Liver (tissue), 8 donors: ENCODE measurements at regions not wholly inside any gene's neighbourhood (a gene's known extent, or its start where the extent isn't known, plus 50 kb on each side); places are given as distances from the start of the nearest gene placed in this dataset.

Source experiments
- DNase-seq: peaks from one replicate; pipeline ENCODE4 v3.0.0-alpha.2; 2017; ENCODE audit warnings: low spot score
- H3K27ac ChIP-seq, 2 donors: one replicate each; pipeline ENCODE4 v1.7.0; 2013; ENCODE audit warnings: inconsistent platforms in 2 of 2, low read length in 2 of 2, control low read depth in 1 of 2, low read depth in 1 of 2, mild to moderate bottlenecking in 1 of 2
- H3K27me3 ChIP-seq, 4 donors: one replicate each; pipeline versions ENCODE4 v1.6.1 to v1.7.0; 2013; ENCODE audit warnings: low read length in 3 of 4, inconsistent platforms in 1 of 4, mild to moderate bottlenecking in 1 of 4, moderate library complexity in 1 of 4; ENCODE audit not compliant: control insufficient read depth in 4 of 4, insufficient read depth in 4 of 4
- H3K36me3 ChIP-seq, 4 donors: one replicate each; pipeline versions ENCODE4 v1.6.1 to v1.7.0; 2013; ENCODE audit warnings: low read length in 3 of 4, mild to moderate bottlenecking in 3 of 4, low read depth in 1 of 4, moderate library complexity in 1 of 4; ENCODE audit not compliant: control insufficient read depth in 4 of 4, insufficient read depth in 3 of 4
- H3K4me1 ChIP-seq, 4 donors: one replicate each; pipeline versions ENCODE4 v1.6.1 to v1.7.0; 2013; ENCODE audit warnings: low read length in 3 of 4, mild to moderate bottlenecking in 3 of 4, moderate library complexity in 1 of 4; ENCODE audit not compliant: control insufficient read depth in 4 of 4, insufficient read depth in 4 of 4
- H3K4me3 ChIP-seq, 3 donors: one replicate each; pipeline versions ENCODE4 v1.6.1 to v1.7.0; 2013; ENCODE audit warnings: low read length in 3 of 3, control low read depth in 1 of 3, low read depth in 1 of 3, mild to moderate bottlenecking in 1 of 3
- H3K9ac ChIP-seq, 2 donors: one replicate each; pipeline ENCODE4 v1.7.0; 2013; ENCODE audit warnings: low read length in 2 of 2, mild to moderate bottlenecking in 2 of 2, moderate library complexity in 2 of 2, control low read depth in 1 of 2, low read depth in 1 of 2
- H3K9me3 ChIP-seq, 4 donors: one replicate each; pipeline versions ENCODE4 v1.6.1 to v1.7.0; 2013; ENCODE audit warnings: low read length in 3 of 4; ENCODE audit not compliant: control insufficient read depth in 4 of 4
- ATF3 ChIP-seq: IDR thresholded peaks from 2 replicates; pipeline ENCODE4 v1.6.1; 2016; ENCODE audit warnings: antibody characterized with exemption
- CTCF ChIP-seq: fragments of 150-350 bp; IDR thresholded peaks from 2 replicates; pipeline ENCODE4 v1.5.1; 2017; ENCODE audit warnings: improper control_type of control experiment, low read depth, low read length; ENCODE audit not compliant: missing input control
- EGR1 ChIP-seq, 2 donors: IDR thresholded peaks; 2 replicates each; pipeline ENCODE4 v1.6.1; 2016 to 2018; ENCODE audit warnings: antibody characterized with exemption in 2 of 2, low read depth in 2 of 2
- FOXA1 ChIP-seq: IDR thresholded peaks from 2 replicates; pipeline ENCODE4 v1.6.1; 2016; ENCODE audit warnings: antibody characterized with exemption
- FOXA2 ChIP-seq: IDR thresholded peaks from 2 replicates; pipeline ENCODE4 v1.6.1; 2016; ENCODE audit warnings: antibody characterized with exemption
- GABPA ChIP-seq, 2 donors: IDR thresholded peaks in 1 of 2; conservative IDR thresholded peaks in 1 of 2; 2 replicates each; pipeline ENCODE4 v1.6.1; 2016; ENCODE audit warnings: antibody characterized with exemption in 2 of 2, mild to moderate bottlenecking in 1 of 2, moderate library complexity in 1 of 2
- HNF4A ChIP-seq, 2 donors: conservative IDR thresholded peaks; 2 replicates each; pipeline ENCODE4 v1.6.1; 2016; ENCODE audit warnings: antibody characterized with exemption in 2 of 2, mild to moderate bottlenecking in 2 of 2
- HNF4G ChIP-seq: IDR thresholded peaks from 2 replicates; pipeline ENCODE4 v1.6.1; 2016; ENCODE audit warnings: antibody characterized with exemption
- JUND ChIP-seq, 2 donors: IDR thresholded peaks; 2 replicates each; pipeline ENCODE4 v1.6.1; 2016; ENCODE audit warnings: antibody characterized with exemption in 2 of 2
- MAX ChIP-seq: IDR thresholded peaks from 2 replicates; pipeline ENCODE4 v1.6.1; 2016; ENCODE audit warnings: antibody characterized with exemption
- NR2F2 ChIP-seq: IDR thresholded peaks from 2 replicates; pipeline ENCODE4 v1.6.1; 2016; ENCODE audit warnings: antibody characterized with exemption
- RAD21 ChIP-seq, 2 donors: IDR thresholded peaks; 2 replicates each; pipeline ENCODE4 v1.6.1; 2016; ENCODE audit warnings: antibody characterized with exemption in 2 of 2, mild to moderate bottlenecking in 2 of 2
- REST ChIP-seq: IDR thresholded peaks from 2 replicates; pipeline ENCODE4 v1.6.1; 2016; ENCODE audit warnings: antibody characterized with exemption, mild to moderate bottlenecking
- RXRA ChIP-seq, 2 donors: IDR thresholded peaks; 2 replicates each; pipeline ENCODE4 v1.6.1; 2017 to 2018; ENCODE audit warnings: antibody characterized with exemption in 2 of 2, mild to moderate bottlenecking in 1 of 2
- SP1 ChIP-seq: IDR thresholded peaks from 2 replicates; pipeline ENCODE4 v1.6.1; 2018; ENCODE audit warnings: antibody characterized with exemption, mild to moderate bottlenecking
- TAF1 ChIP-seq: conservative IDR thresholded peaks from 2 replicates; pipeline ENCODE4 v1.6.1; 2016; ENCODE audit warnings: antibody characterized with exemption, mild to moderate bottlenecking
- YY1 ChIP-seq: IDR thresholded peaks from 2 replicates; pipeline ENCODE4 v1.6.1; 2016; ENCODE audit warnings: antibody characterized with exemption, mild to moderate bottlenecking
- ZBTB33 ChIP-seq: IDR thresholded peaks from 2 replicates; pipeline ENCODE4 v1.6.1; 2016; ENCODE audit warnings: antibody characterized with exemption
- WGBS: extraction: QIAGEN DNeasy Blood & Tissue Kit; methylation state at CpG from one replicate; pipeline ENCODE4 v1.1.7; 2013; 5-methylcytosine and 5-hydroxymethylcytosine counted together
- donor health status: healthy.
- donor health status: healthy.
- donor health status: healthy.
- donor health status: healthy.
- donor health status: healthy.

- 92% methylated on average over 1 of the region's 1 CpG for WGBS
- TF ChIP-seq EGR1 (IDR thresholded peaks at IDR 0.05; ENCODE audit: low read depth in 2 of 2): no peak
- TF ChIP-seq HNF4A (conservative IDR thresholded peaks at IDR 0.05): no peak
- TF ChIP-seq ZBTB33: no peak
- no peak for TF ChIP-seq FOXA2
- no peak for TF ChIP-seq MAX
These were observed 293.0 kb upstream of the NPSR1 start for GRCh38 chr7:34365011-34365410.

GRCh38 chr7:34365611-34366010, 292.4 kb upstream of the NPSR1 start:
- TF ChIP-seq HNF4G (no peak), RAD21 (IDR thresholded peaks at IDR 0.05) (no peak), FOXA1 (no peak), FOXA2 (no peak), MAX (no peak), EGR1 (IDR thresholded peaks at IDR 0.05; ENCODE audit: low read depth in 2 of 2) (no peak), YY1 (no peak), TAF1 (no peak), RXRA (IDR thresholded peaks at IDR 0.05) (no peak), NR2F2 (no peak), HNF4A (conservative IDR thresholded peaks at IDR 0.05) (no peak)
- WGBS: 97% methylated on average over 5 of the region's 5 CpGs
- H3K4me3 ChIP-seq: no peak overlapping the region
- no peak for DNase-seq
- H3K9me3 ChIP-seq: peaks cover 0 to 2% (median 0%) of the 10 kb centered on the region in 4 donors
- H3K4me1 ChIP-seq: no peaks in the 10 kb centered on the region
- no peaks in the 10 kb centered on the region for H3K36me3 ChIP-seq
- no peak overlapping the region for H3K27ac ChIP-seq
- H3K27me3 ChIP-seq: no peaks in the 10 kb centered on the region
- H3K9ac ChIP-seq: no peak overlapping the region

More at GRCh38 chr7:34365011-34365410, 293.0 kb upstream of the NPSR1 start:
- Histone ChIP-seq H3K9me3 (peaks cover 0 to 2% (median 0%) of the 10 kb centered on the region in 4 donors), H3K27me3 (no peaks in the 10 kb centered on the region), H3K4me1 (no peaks in the 10 kb centered on the region), H3K9ac (no peak overlapping the region), H3K36me3 (no peaks in the 10 kb centered on the region), H3K4me3 (no peak overlapping the region), H3K27ac (no peak overlapping the region)
- no peak for DNase-seq

- no peak overlapping the region for H3K9ac ChIP-seq
- TF ChIP-seq GABPA (IDR thresholded peaks at IDR 0.05 in 1 of 2, conservative IDR thresholded peaks at IDR 0.05 in 1 of 2) (no peak), ATF3 (no peak), NR2F2 (no peak), EGR1 (IDR thresholded peaks at IDR 0.05; ENCODE audit: low read depth in 2 of 2) (no peak), SP1 (no peak), TAF1 (no peak), YY1 (no peak), REST (no peak), JUND (IDR thresholded peaks at IDR 0.05) (no peak), MAX (no peak), HNF4A (conservative IDR thresholded peaks at IDR 0.05) (no peak), RAD21 (IDR thresholded peaks at IDR 0.05) (no peak), RXRA (IDR thresholded peaks at IDR 0.05) (no peak), CTCF (no peak), FOXA1 (no peak), FOXA2 (no peak), HNF4G (no peak)
- H3K27ac ChIP-seq: no peak overlapping the region
- no peak for DNase-seq
- WGBS: 89% methylated on average over 4 of the region's 4 CpGs
- H3K36me3 ChIP-seq: no peaks in the 10 kb centered on the region
- no peak overlapping the region for H3K4me3 ChIP-seq
- no peaks in the 10 kb centered on the region for H3K27me3 ChIP-seq
- H3K9me3 ChIP-seq: peaks cover 0 to 5% (median 0%) of the 10 kb centered on the region in 4 donors
- H3K4me1 ChIP-seq: no peaks in the 10 kb centered on the region
These were observed 286.1 kb upstream of the NPSR1 start for GRCh38 chr7:34371922-34372321.
